SHP77 (cell line): ENCODE measurements at regions not wholly inside any gene's neighbourhood (a gene's known extent, or its start where the extent isn't known, plus 50 kb on each side); places are given as distances from the start of the nearest gene placed in this dataset.

ENCODE experiments used
- DNase-seq, 2 experiments: peaks; one replicate each; lab custom pipeline; 2025; lab: John Stamatoyannopoulos, UW

GRCh38 chr11:8799273-8799672 lies 111.7 kb upstream of the AKIP1 start:
- DNase-seq: no peak

- DNase-seq: no peak
These were observed 110.4 kb upstream of the AKIP1 start for GRCh38 chr11:8800520-8801110.

- DNase-seq: no peak
These were observed 109.9 kb upstream of the AKIP1 start for GRCh38 chr11:8801121-8801520.

- no peak for DNase-seq
These were observed 108.7 kb upstream of the AKIP1 start for GRCh38 chr11:8802251-8802650.

- DNase-seq: no peak
These were observed 107.0 kb upstream of the AKIP1 start for GRCh38 chr11:8803973-8804372.

- no peak for DNase-seq
These were observed 105.7 kb upstream of the AKIP1 start for GRCh38 chr11:8805296-8805695.

- no peak for DNase-seq
These were observed 104.0 kb upstream of the AKIP1 start for GRCh38 chr11:8806974-8807373.

- DNase-seq: no peak
These were observed 103.3 kb upstream of the AKIP1 start for GRCh38 chr11:8807544-8808225.

- DNase-seq: no peak
These were observed 102.8 kb upstream of the AKIP1 start for GRCh38 chr11:8808226-8808585.

- DNase-seq: no peak
These were observed 101.6 kb upstream of the AKIP1 start for GRCh38 chr11:8809241-8809938.

- no peak for DNase-seq
These were observed 101.0 kb upstream of the AKIP1 start for GRCh38 chr11:8809939-8810539.

- peak in 1 of 2 experiments; percentile 27 for DNase-seq
These were observed 100.3 kb upstream of the AKIP1 start for GRCh38 chr11:8810540-8811301.

- DNase-seq: no peak
These were observed 99.4 kb upstream of the AKIP1 start for GRCh38 chr11:8811571-8811970.

GRCh38 chr11:8812438-8812837 lies 98.6 kb upstream of the AKIP1 start:
- DNase-seq: no peak

GRCh38 chr11:8813658-8814057 lies 97.3 kb upstream of the AKIP1 start:
- peak; percentile 6 to 32 for DNase-seq

- no peak for DNase-seq
These were observed 96.6 kb upstream of the AKIP1 start for GRCh38 chr11:8814209-8814922.

- DNase-seq: no peak
These were observed 96.1 kb upstream of the AKIP1 start for GRCh38 chr11:8814923-8815240.

GRCh38 chr11:8818421-8818820 lies 92.6 kb upstream of the AKIP1 start:
- DNase-seq: no peak

- no peak for DNase-seq
These were observed 90.6 kb upstream of the AKIP1 start for GRCh38 chr11:8820401-8820800.

- no peak for DNase-seq
These were observed 88.5 kb upstream of the AKIP1 start for GRCh38 chr11:8822469-8822868.

GRCh38 chr11:8823174-8823742 lies 87.7 kb upstream of the AKIP1 start:
- no peak for DNase-seq
